Endothelial cell of umbilical vein (primary cell): ENCODE measurements at regions not wholly inside any gene's neighbourhood (a gene's known extent, or its start where the extent isn't known, plus 50 kb on each side); places are given as distances from the start of the nearest gene placed in this dataset.

Source experiments
- BruUV-seq: library from RNA; stranded (reverse); fragments of 400-500 nt; replicated peaks from 2 replicates; lab custom pipeline; 2021; lab: Mats Ljungman, UMichigan
- CTCF ChIA-PET: fragments of 300-600, 350-600 bp; sonication (Branson Sonifier 250); formaldehyde crosslinking; loops from one replicate; lab custom pipeline; 2021; ENCODE audit warnings: antibody characterized with exemption, inconsistent platforms; lab: Charles Lee
- POLR2A ChIA-PET: fragments of 300-600, 350-600 bp; sonication (Branson Sonifier 250); formaldehyde crosslinking; loops from one replicate; lab custom pipeline; 2021; ENCODE audit warnings: antibody characterized with exemption, inconsistent platforms; lab: Charles Lee
- DNase-seq: peaks from one replicate; pipeline ENCODE4 v3.0.0-alpha.2; 2011; ENCODE audit warnings: low read depth, low spot score
- FAIRE-seq: peaks from 2 replicates; lab custom pipeline; 2011; peaks lifted over from hg19 to GRCh38; lab: Jason Lieb, UNC
- H2AFZ ChIP-seq: 2 replicates; pipeline ENCODE4 v1.6.0; 2012; ENCODE audit warnings: low read depth, low read length, control low read depth, inconsistent platforms
- H3K27ac ChIP-seq: 2 replicates; pipeline ENCODE4 v1.5.1; 2011; ENCODE audit warnings: low read depth, mild to moderate bottlenecking, control low read depth, low read length, moderate library complexity; ENCODE audit not compliant: insufficient read depth
- H3K27me3 ChIP-seq, 2 experiments: 2 replicates each; pipeline versions ENCODE4 v1.6.0 to v1.6.1; 2011; ENCODE audit warnings: low read length in 2 of 2, mixed read lengths in 1 of 2; ENCODE audit not compliant: control insufficient read depth in 2 of 2, insufficient read depth in 2 of 2
- H3K36me3 ChIP-seq, 2 experiments: 2 replicates in 1 of 2; 3 replicates in 1 of 2; pipeline ENCODE4 v1.5.1; 2011; ENCODE audit warnings: low read length in 2 of 2, mild to moderate bottlenecking in 1 of 2, moderate library complexity in 1 of 2; ENCODE audit not compliant: control insufficient read depth in 2 of 2, insufficient read depth in 2 of 2; ENCODE audit errors: extremely low read depth in 1 of 2
- H3K4me1 ChIP-seq: 3 replicates; pipeline ENCODE4 v1.5.1; 2011; ENCODE audit warnings: mild to moderate bottlenecking, low read length; ENCODE audit not compliant: control insufficient read depth, insufficient read depth; ENCODE audit errors: extremely low read depth
- H3K4me2 ChIP-seq: 2 replicates; pipeline ENCODE4 v1.6.1; 2011; ENCODE audit warnings: low read length, control low read depth, mixed read lengths; ENCODE audit not compliant: insufficient read depth
- H3K4me3 ChIP-seq, 3 experiments: fragments of 200-600 bp in 1 of 3; sonication (generic), shearing (Covaris generic) in 1 of 3; replicated peaks in 1 of 3; 2 replicates each; pipeline ENCODE4 v1.5.1; 2011 to 2016; ENCODE audit warnings: control low read depth in 3 of 3, low read length in 3 of 3, mild to moderate bottlenecking in 2 of 3, inconsistent platforms in 1 of 3, low read depth in 1 of 3, moderate library complexity in 1 of 3; ENCODE audit not compliant: insufficient read depth in 1 of 3
- H3K79me2 ChIP-seq: 2 replicates; pipeline ENCODE4 v1.6.0; 2012; ENCODE audit warnings: low read length, inconsistent platforms; ENCODE audit not compliant: control insufficient read depth, insufficient read depth
- H3K9ac ChIP-seq: replicated peaks from 2 replicates; pipeline ENCODE3; 2011; ENCODE audit warnings: low read length, control low read depth; ENCODE audit not compliant: insufficient read depth; ENCODE audit errors: extremely low read depth
- H3K9me1 ChIP-seq: replicated peaks from 3 replicates; pipeline ENCODE4 v1.6.0; 2011; ENCODE audit warnings: mild to moderate bottlenecking, low read length; ENCODE audit not compliant: control insufficient read depth, insufficient read depth; ENCODE audit errors: extremely low read depth
- H3K9me3 ChIP-seq: replicated peaks from 2 replicates; pipeline ENCODE4 v1.5.1; 2012; ENCODE audit warnings: low read length, inconsistent platforms; ENCODE audit not compliant: control insufficient read depth, insufficient read depth
- H4K20me1 ChIP-seq: replicated peaks from 2 replicates; pipeline ENCODE3; 2011; ENCODE audit warnings: mild to moderate bottlenecking, low read length; ENCODE audit not compliant: control insufficient read depth, insufficient read depth; ENCODE audit errors: extremely low read depth
- EZH2 ChIP-seq: IDR thresholded peaks from 2 replicates; pipeline ENCODE4 v1.6.1; 2012; ENCODE audit warnings: borderline replicate concordance, low read depth, mild to moderate bottlenecking, moderate library complexity, low read length, inconsistent platforms; ENCODE audit not compliant: severe bottlenecking
- FOS ChIP-seq: IDR thresholded peaks from 2 replicates; pipeline ENCODE4 v1.6.1; 2011; ENCODE audit warnings: mild to moderate bottlenecking, low read length, moderate library complexity, borderline replicate concordance; ENCODE audit not compliant: insufficient read depth
- GATA2 ChIP-seq: IDR thresholded peaks from 2 replicates; pipeline ENCODE4 v1.7.0; 2011; ENCODE audit warnings: low read depth, mild to moderate bottlenecking, moderate library complexity, mixed read lengths, low read length; ENCODE audit not compliant: insufficient read length, insufficient read depth
- JUN ChIP-seq: IDR thresholded peaks from 2 replicates; pipeline ENCODE4 v1.6.1; 2011; ENCODE audit warnings: borderline replicate concordance, low read depth; ENCODE audit not compliant: insufficient read length, insufficient read depth
- MYC ChIP-seq: IDR thresholded peaks from one replicate; pipeline ENCODE4 v1.6.1; 2011; ENCODE audit warnings: mild to moderate bottlenecking, low read depth, low read length
- POLR2A ChIP-seq: IDR thresholded peaks from 2 replicates; pipeline ENCODE4 v1.6.1; 2012; ENCODE audit warnings: low read depth, mild to moderate bottlenecking, control low read depth, low read length
- POLR2AphosphoS5 ChIP-seq: IDR thresholded peaks from 2 replicates; pipeline ENCODE4 v1.6.1; 2012; ENCODE audit warnings: low read depth, mild to moderate bottlenecking, control low read depth, low read length, moderate library complexity; ENCODE audit not compliant: insufficient read depth
- dilution Hi-C: fragments of 300-500 bp; cut with MboI; formaldehyde crosslinking; loops from one replicate; pipeline ENCODE4 v1.15.0; 2019; ENCODE audit warnings: low sequenced_read_pairs; ENCODE audit not compliant: extremely low pct_ligation_motif_present
- intact Hi-C: fragments of 100-400 bp; cut with micrococcal nuclease; formaldehyde crosslinking; loops from one replicate; pipeline ENCODE4 v1.10.0; 2022
- TF ChIP-seq, protein P1 (sequence below), 2 donors: IDR thresholded peaks; 1 replicate in 1 of 2; 2 replicates in 1 of 2; pipeline ENCODE4 v1.5.1; 2011; ENCODE audit warnings: low read length in 2 of 2, mild to moderate bottlenecking in 2 of 2, moderate library complexity in 2 of 2, control low read depth in 1 of 2, inconsistent platforms in 1 of 2, low read depth in 1 of 2; ENCODE audit not compliant: insufficient read depth in 1 of 2; ENCODE audit errors: extremely low read depth in 1 of 2
- TF ChIP-seq, protein P2 (sequence below): IDR thresholded peaks from 2 replicates; pipeline ENCODE4 v1.6.1; 2011; ENCODE audit not compliant: insufficient read depth, insufficient read length

GRCh38 chr4:160493206-160493605, 1390.3 kb downstream of the RAPGEF2 start:
- Histone ChIP-seq H2AFZ (no peak overlapping the region), H3K4me3 (no peak overlapping the region), H3K27me3 (no peaks in the 10 kb centered on the region), H3K79me2 (no peaks in the 10 kb centered on the region), H3K27ac (no peak overlapping the region), H3K4me1 (no peaks in the 10 kb centered on the region), H3K4me2 (no peak overlapping the region), H3K9me3 (peaks cover 1% of the 10 kb centered on the region), H3K36me3 (no peaks in the 10 kb centered on the region), H4K20me1 (no peaks in the 10 kb centered on the region), H3K9me1 (no peaks in the 10 kb centered on the region), H3K9ac (no peak overlapping the region)
- ChIA-PET CTCF (no interaction called here), POLR2A (no interaction called here)
- BruUV-seq: no TSS peak
- dilution Hi-C loops (no loop called here), intact Hi-C loops (no loop called here)
- no peak for FAIRE-seq
- no peak for DNase-seq
- TF ChIP-seq, protein P1, sequence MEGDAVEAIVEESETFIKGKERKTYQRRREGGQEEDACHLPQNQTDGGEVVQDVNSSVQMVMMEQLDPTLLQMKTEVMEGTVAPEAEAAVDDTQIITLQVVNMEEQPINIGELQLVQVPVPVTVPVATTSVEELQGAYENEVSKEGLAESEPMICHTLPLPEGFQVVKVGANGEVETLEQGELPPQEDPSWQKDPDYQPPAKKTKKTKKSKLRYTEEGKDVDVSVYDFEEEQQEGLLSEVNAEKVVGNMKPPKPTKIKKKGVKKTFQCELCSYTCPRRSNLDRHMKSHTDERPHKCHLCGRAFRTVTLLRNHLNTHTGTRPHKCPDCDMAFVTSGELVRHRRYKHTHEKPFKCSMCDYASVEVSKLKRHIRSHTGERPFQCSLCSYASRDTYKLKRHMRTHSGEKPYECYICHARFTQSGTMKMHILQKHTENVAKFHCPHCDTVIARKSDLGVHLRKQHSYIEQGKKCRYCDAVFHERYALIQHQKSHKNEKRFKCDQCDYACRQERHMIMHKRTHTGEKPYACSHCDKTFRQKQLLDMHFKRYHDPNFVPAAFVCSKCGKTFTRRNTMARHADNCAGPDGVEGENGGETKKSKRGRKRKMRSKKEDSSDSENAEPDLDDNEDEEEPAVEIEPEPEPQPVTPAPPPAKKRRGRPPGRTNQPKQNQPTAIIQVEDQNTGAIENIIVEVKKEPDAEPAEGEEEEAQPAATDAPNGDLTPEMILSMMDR (IDR thresholded peaks at IDR 0.05; ENCODE audit: extremely low read depth in 1 of 2, insufficient read depth in 1 of 2, low read depth in 1 of 2, low read length in 2 of 2): no peak
- TF ChIP-seq POLR2AphosphoS5 (no peak), MYC (no peak), GATA2 (no peak), FOS (no peak), JUN (no peak), POLR2A (no peak), EZH2 (no peak)
- TF ChIP-seq, protein P2, sequence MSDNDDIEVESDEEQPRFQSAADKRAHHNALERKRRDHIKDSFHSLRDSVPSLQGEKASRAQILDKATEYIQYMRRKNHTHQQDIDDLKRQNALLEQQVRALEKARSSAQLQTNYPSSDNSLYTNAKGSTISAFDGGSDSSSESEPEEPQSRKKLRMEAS: no peak
